ENCODE measurements at regions not wholly inside any gene's neighbourhood (a gene's known extent, or its start where the extent isn't known, plus 50 kb on each side); places are given as distances from the start of the nearest gene placed in this dataset.

GRCh38 chr9:79952401-79952800, 380.6 kb downstream of the TLE4 start:
- ATAC-seq = no peak
- FAIRE-seq = no peak
- H3K4me3 ChIP-seq = no peak overlapping the region
- H3K9me3 ChIP-seq = no peaks in the 10 kb centered on the region
- H3K4me1 ChIP-seq = no peaks in the 10 kb centered on the region
- H3K27ac ChIP-seq = no peak overlapping the region
- TF ChIP-seq CTCF (IDR thresholded peaks at IDR 0.05) = no peak
- 74 to 85% methylated on average over 2 of the region's 2 CpGs for WGBS, 2 donors
- H3K36me3 ChIP-seq = no peaks in the 10 kb centered on the region
- intact Hi-C loops (cut with DNase I) = no loop called here
- no peaks in the 10 kb centered on the region for H3K27me3 ChIP-seq
- DNase-seq = no peak

GRCh38 chr9:79946712-79947111, 374.9 kb downstream of the TLE4 start:
- FAIRE-seq (no peak), DNase-seq (no peak), ATAC-seq (no peak)
- no peaks in the 10 kb centered on the region for H3K27me3 ChIP-seq
- no peaks in the 10 kb centered on the region for H3K36me3 ChIP-seq
- H3K4me3 ChIP-seq = no peak overlapping the region
- TF ChIP-seq CTCF (IDR thresholded peaks at IDR 0.05) = no peak
- 50 to 56% methylated on average over 2 of the region's 2 CpGs for WGBS, 2 donors
- H3K27ac ChIP-seq = no peak overlapping the region
- no peaks in the 10 kb centered on the region for H3K9me3 ChIP-seq
- intact Hi-C loops (cut with DNase I) = no loop called here
- no peaks in the 10 kb centered on the region for H3K4me1 ChIP-seq

- TF ChIP-seq CTCF (IDR thresholded peaks at IDR 0.05) = no peak
- DNase-seq (no peak), ATAC-seq (no peak), FAIRE-seq (no peak)
- Histone ChIP-seq H3K36me3 (no peaks in the 10 kb centered on the region), H3K27me3 (no peaks in the 10 kb centered on the region), H3K27ac (no peak overlapping the region), H3K4me1 (no peaks in the 10 kb centered on the region), H3K4me3 (no peak overlapping the region), H3K9me3 (no peaks in the 10 kb centered on the region)
- intact Hi-C loops (cut with DNase I) = no loop called here
Measured at GRCh38 chr9:79945495-79945894, 373.7 kb downstream of the TLE4 start.

GRCh38 chr9:79945016-79945415, 373.3 kb downstream of the TLE4 start:
- Histone ChIP-seq H3K4me1 (no peaks in the 10 kb centered on the region), H3K4me3 (no peak overlapping the region), H3K27ac (no peak overlapping the region), H3K36me3 (no peaks in the 10 kb centered on the region), H3K9me3 (no peaks in the 10 kb centered on the region), H3K27me3 (no peaks in the 10 kb centered on the region)
- intact Hi-C loops (cut with DNase I) = no loop called here
- 66 to 83% methylated on average over 1 of the region's 1 CpG for WGBS, 2 donors
- FAIRE-seq (no peak), DNase-seq (no peak), ATAC-seq (no peak)
- TF ChIP-seq CTCF (IDR thresholded peaks at IDR 0.05) = no peak

- Histone ChIP-seq H3K27me3 (no peaks in the 10 kb centered on the region), H3K4me3 (no peak overlapping the region), H3K27ac (no peak overlapping the region), H3K9me3 (no peaks in the 10 kb centered on the region), H3K36me3 (no peaks in the 10 kb centered on the region), H3K4me1 (no peaks in the 10 kb centered on the region)
- no peak for ATAC-seq
- TF ChIP-seq CTCF (IDR thresholded peaks at IDR 0.05) = no peak
- DNase-seq = no peak
- WGBS, 2 donors = 83 to 85% methylated on average over 6 of the region's 6 CpGs
- intact Hi-C loops (cut with DNase I) = no loop called here
- FAIRE-seq = no peak
Measured at GRCh38 chr9:79940919-79941318, 369.2 kb downstream of the TLE4 start.

All from pancreas (tissue), 10 donors.